ENCODE measurements at regions not wholly inside any gene's neighbourhood (a gene's known extent, or its start where the extent isn't known, plus 50 kb on each side); places are given as distances from the start of the nearest gene placed in this dataset.

- intact Hi-C loops (cut with DNase I), result no loop called here
- TF ChIP-seq POLR2A (IDR thresholded peaks at IDR 0.05), result no peak
- TF ChIP-seq, protein P1, sequence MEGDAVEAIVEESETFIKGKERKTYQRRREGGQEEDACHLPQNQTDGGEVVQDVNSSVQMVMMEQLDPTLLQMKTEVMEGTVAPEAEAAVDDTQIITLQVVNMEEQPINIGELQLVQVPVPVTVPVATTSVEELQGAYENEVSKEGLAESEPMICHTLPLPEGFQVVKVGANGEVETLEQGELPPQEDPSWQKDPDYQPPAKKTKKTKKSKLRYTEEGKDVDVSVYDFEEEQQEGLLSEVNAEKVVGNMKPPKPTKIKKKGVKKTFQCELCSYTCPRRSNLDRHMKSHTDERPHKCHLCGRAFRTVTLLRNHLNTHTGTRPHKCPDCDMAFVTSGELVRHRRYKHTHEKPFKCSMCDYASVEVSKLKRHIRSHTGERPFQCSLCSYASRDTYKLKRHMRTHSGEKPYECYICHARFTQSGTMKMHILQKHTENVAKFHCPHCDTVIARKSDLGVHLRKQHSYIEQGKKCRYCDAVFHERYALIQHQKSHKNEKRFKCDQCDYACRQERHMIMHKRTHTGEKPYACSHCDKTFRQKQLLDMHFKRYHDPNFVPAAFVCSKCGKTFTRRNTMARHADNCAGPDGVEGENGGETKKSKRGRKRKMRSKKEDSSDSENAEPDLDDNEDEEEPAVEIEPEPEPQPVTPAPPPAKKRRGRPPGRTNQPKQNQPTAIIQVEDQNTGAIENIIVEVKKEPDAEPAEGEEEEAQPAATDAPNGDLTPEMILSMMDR (IDR thresholded peaks at IDR 0.05), result no peak
- no peak for DNase-seq
- WGBS, 4 donors, result 65 to 84% (median 74%) methylated on average over 3 of the region's 3 CpGs
- H3K9me3 ChIP-seq (replicated peaks in 1 of 3), result no peaks in the 10 kb centered on the region
- H3K4me1 ChIP-seq (replicated peaks in 1 of 2), result no peaks in the 10 kb centered on the region
- no peak overlapping the region for H3K27ac ChIP-seq
- H3K4me3 ChIP-seq, result no peak overlapping the region
- no peaks in the 10 kb centered on the region for H3K27me3 ChIP-seq
- no peaks in the 10 kb centered on the region for H3K36me3 ChIP-seq (replicated peaks in 1 of 2)
Observed at GRCh38 chr4:31034550-31034949, 314.4 kb downstream of the PCDH7 start.

GRCh38 chr4:31035761-31036160, 315.6 kb downstream of the PCDH7 start:
- 74 to 89% (median 83%) methylated on average over 1 of the region's 1 CpG for WGBS, 4 donors
- no peak for DNase-seq
- intact Hi-C loops (cut with DNase I), result no loop called here
- Histone ChIP-seq H3K9me3 (replicated peaks in 1 of 3) (no peaks in the 10 kb centered on the region), H3K4me3 (no peak overlapping the region), H3K27ac (no peak overlapping the region), H3K36me3 (replicated peaks in 1 of 2) (no peaks in the 10 kb centered on the region), H3K4me1 (replicated peaks in 1 of 2) (no peaks in the 10 kb centered on the region), H3K27me3 (no peaks in the 10 kb centered on the region)
- no peak for TF ChIP-seq POLR2A (IDR thresholded peaks at IDR 0.05)
- TF ChIP-seq, protein P1 (IDR thresholded peaks at IDR 0.05), result no peak

DNA sequence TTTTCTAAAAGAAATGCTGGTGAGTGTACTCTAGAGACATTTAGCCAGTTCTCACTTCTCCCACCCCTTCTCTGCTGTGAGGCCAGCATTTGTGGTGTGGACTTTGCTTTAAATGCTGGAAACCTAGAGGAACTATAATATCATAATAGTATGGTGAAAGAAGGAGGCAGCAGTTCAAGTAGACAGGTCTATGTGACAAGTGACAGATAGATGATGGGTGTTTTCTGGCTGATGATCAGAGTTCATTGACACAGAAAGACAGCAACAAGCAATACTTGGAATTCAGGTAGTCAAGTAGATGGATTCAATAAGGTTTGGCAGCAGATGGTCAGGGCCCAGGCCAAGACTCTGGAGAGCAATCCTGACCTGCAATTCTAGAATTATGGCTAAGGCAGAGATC, 317.5 kb downstream of the PCDH7 start:
- H3K27ac ChIP-seq, result no peak overlapping the region
- no peaks in the 10 kb centered on the region for H3K4me1 ChIP-seq (replicated peaks in 1 of 2)
- H3K4me3 ChIP-seq, result no peak overlapping the region
- no peak for DNase-seq
- intact Hi-C loops (cut with DNase I), result no loop called here
- H3K9me3 ChIP-seq (replicated peaks in 1 of 3), result no peaks in the 10 kb centered on the region
- no peaks in the 10 kb centered on the region for H3K36me3 ChIP-seq (replicated peaks in 1 of 2)
- H3K27me3 ChIP-seq, result no peaks in the 10 kb centered on the region
- TF ChIP-seq, protein P1 (IDR thresholded peaks at IDR 0.05), result no peak
- TF ChIP-seq POLR2A (IDR thresholded peaks at IDR 0.05), result no peak

DNA sequence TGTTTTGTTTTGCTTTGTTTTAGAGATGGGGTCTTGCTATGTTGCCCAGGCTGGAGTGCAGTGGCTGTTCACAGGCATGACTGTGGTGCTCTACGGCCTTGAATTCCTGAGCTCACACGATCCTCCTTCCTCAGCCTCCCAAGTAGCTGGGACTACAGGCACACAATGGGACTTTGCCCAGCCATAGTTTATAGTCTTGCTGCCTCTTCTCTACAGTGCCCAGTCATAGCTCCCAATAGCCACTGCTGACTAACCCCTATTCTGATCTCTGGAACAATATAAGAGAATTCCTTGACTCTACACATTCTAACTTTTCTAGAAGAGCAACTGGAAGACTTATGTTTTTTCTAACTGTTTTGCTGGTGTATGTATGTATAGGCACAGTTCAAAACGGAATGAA, 319.2 kb downstream of the PCDH7 start:
- no peaks in the 10 kb centered on the region for H3K36me3 ChIP-seq (replicated peaks in 1 of 2)
- 64 to 78% (median 72%) methylated on average over 3 of the region's 3 CpGs for WGBS, 4 donors
- H3K4me1 ChIP-seq (replicated peaks in 1 of 2), result no peaks in the 10 kb centered on the region
- no peak overlapping the region for H3K27ac ChIP-seq
- no peak for DNase-seq
- H3K4me3 ChIP-seq, result no peak overlapping the region
- intact Hi-C loops (cut with DNase I), result no loop called here
- H3K9me3 ChIP-seq (replicated peaks in 1 of 3), result no peaks in the 10 kb centered on the region
- no peaks in the 10 kb centered on the region for H3K27me3 ChIP-seq
- TF ChIP-seq POLR2A (IDR thresholded peaks at IDR 0.05), result no peak
- TF ChIP-seq, protein P1 (IDR thresholded peaks at IDR 0.05), result no peak

All from adrenal gland (tissue), 9 donors.